GM18502 (cell line): ENCODE measurements at regions not wholly inside any gene's neighbourhood (a gene's known extent, or its start where the extent isn't known, plus 50 kb on each side); places are given as distances from the start of the nearest gene placed in this dataset.
"Not testable (repeated sequence)": the region's sequence is repeated elsewhere in the genome, so short reads cannot be mapped to it uniquely, and the experiment has no call there.

Experiments used
- ATAC-seq: cut with Tn5 transposase; IDR thresholded peaks from one replicate; pipeline ENCODE4 v1.9.1; 2021; ENCODE audit warnings: mild to moderate bottlenecking; ENCODE audit not compliant: unreplicated experiment, poor library complexity

DNA sequence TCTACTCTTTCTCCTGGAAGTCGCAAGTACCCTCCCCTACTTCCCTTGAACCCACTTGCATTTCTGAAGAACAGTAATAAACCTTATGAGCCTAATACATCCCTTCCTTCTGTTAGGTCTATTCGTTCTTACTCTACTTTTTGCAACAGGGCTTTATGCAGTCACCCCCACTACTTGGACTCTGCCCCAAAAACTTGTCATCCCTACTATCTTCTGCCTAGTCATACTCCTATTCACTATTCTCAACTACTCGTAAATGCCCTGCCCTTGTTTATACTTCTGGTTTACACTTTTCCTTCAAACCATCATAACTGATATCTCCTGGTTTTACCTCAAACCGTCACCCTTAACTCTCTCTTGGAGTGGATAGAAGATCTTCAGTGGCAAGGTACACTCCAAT lies 55.2 kb upstream of the SLIT2 start:
- no peak for ATAC-seq

DNA sequence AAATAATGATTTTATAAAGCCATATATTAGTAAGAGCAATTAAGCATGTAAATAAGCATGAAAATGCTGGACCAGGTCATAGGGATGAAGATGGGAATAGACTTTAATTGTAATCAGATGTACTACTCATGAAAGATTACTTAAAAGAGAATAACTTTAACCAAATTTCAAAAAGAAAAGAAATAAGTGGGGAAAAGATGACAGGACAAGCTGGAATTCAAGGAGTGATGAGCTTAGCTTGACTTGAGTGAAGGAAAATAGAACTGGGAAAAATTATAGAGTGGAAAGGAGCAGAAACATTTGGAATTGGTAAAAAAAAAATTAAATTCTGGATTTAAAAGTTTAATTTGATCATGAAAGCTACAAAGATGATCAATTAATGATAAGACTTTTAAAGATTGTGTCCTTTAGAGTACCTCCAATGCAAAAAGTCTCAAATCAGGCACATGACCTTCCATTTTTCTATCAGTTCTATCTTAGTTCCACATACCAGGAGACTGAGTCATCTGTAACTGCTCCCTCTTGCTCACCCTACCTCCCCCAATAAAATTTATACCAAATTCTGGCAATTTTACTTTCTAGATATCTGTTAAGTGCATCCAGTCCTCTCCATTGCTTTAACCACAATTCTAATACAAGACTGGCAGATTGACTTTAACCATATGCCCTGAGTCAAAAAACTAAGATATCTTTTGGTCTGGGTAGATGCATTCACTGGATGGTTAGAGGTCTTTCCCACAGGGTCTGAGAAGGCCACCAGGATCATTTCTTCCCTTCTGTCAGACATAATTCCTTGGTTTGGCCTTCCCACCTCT lies 56.4 kb upstream of the SLIT2 start:
- no peak for ATAC-seq

- no peak for ATAC-seq
Observed at GRCh38 chr4:20194123-20195013, 57.3 kb upstream of the SLIT2 start.

DNA sequence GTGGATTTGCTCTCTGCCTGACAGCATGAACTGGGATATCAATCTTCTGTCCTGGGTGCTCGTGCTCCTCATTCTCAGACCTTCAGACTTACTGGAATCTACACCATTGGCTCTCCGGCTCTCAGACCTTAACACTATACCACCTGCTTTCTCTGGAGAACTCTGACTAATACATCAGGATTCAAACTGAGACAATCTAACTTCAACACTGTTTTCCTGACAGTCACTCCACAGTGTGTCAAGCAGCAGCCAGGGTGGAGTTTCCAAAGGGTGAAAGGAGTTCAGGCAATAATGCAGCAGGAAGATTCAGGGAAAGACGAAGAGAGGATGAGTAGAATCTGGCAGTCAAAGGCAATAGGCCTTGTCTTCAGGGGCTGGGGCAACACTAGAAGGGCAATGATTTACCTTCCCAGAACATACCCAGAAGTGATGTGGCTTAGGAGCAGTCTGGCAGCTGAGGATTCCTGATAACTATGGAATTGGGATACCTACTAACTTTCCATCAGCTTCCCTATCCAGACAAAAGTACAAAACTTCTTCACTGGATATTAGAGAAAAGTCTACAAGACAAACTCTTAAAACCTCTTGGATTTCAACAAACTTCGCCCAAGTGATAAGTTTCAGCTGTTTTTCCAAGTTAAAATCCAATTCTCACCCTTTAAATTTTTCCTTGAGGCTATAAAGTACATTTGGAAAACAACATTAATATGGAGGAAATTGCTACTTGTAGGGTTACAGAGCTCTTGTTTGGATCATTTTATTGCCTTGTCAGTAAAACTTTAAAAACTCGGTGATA lies 58.4 kb upstream of the SLIT2 start:
- no peak for ATAC-seq

- ATAC-seq, result no peak
Observed at GRCh38 chr4:20192736-20193135, 59.0 kb upstream of the SLIT2 start.

DNA sequence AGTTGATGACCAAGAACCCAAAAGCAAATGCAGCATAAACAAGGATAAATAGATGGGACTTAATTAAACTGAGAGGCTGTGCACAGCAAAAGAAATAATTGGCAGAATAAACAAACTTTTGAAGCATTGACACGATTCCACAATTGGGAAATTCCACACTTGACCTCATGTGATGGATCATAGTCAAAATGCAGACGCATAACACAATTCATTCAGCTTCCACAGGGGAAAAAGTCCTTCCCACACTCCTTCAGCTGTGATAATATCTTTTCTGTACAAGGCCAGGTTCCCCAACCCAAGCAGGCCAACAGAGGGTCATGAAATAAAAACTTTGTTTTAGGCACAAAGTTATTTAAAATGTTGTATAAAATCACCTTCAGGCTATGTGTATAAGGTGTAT lies 66.6 kb upstream of the SLIT2 start:
- no peak for ATAC-seq

DNA sequence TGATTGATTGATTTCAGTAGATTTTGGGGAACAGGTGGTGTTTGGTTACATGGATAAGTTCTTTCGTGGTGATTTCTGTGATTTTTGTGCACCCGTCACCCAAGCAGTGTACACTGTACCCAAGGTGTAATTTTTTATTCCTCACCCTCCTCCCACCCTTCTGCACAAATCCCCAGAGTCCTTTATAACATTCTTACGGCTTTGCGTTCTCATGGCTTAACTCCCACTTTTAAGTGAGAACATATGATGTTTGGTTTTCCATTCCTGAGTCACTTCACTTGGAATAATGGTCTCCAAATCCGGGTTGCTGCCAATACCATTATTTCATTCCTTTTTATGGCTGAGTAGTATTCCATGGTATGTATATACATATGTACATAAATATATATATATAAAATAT lies 68.6 kb upstream of the SLIT2 start:
- ATAC-seq, result not testable (repeated sequence)

DNA sequence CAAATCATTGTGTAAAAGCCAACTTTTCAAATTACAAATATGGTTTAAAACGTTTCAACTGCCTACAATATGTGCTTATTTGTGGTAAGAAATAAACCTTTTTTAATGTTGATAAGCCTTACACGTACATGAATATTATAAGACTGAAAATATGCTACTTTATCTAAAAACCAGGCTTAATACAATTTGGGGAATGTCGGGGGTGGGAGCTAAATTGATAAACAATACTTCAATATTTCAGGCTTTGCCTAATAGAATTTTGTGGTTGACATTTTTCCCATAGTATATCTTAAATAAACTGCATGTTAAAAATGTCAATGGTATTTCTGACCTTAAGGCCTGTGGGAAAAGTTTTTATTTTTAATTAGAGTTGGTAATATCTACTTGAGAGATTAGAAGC lies 69.8 kb upstream of the SLIT2 start:
- ATAC-seq, result no peak

DNA sequence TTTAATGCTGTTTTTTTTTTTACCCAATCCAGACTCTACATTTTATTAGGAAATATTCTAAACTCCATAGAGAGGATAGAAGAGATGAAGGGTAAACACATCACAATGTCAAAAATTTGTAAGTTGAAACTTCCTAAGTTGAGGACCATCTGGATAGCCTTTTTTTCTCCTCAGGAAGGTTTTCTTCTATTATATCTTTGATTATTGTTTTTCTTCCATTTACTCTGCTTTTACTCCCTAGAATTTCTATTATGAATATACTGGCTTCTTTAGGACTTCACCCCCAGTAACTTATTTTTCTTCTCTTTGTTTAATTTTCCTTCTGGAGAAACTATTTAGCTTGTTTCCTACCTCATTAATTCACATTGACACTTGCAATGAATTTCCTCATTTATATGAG lies 71.2 kb upstream of the SLIT2 start:
- no peak for ATAC-seq

GRCh38 chr4:20178902-20179576 lies 72.7 kb upstream of the SLIT2 start:
- ATAC-seq, result no peak

GRCh38 chr4:20176881-20177280 lies 74.8 kb upstream of the SLIT2 start:
- no peak for ATAC-seq

DNA sequence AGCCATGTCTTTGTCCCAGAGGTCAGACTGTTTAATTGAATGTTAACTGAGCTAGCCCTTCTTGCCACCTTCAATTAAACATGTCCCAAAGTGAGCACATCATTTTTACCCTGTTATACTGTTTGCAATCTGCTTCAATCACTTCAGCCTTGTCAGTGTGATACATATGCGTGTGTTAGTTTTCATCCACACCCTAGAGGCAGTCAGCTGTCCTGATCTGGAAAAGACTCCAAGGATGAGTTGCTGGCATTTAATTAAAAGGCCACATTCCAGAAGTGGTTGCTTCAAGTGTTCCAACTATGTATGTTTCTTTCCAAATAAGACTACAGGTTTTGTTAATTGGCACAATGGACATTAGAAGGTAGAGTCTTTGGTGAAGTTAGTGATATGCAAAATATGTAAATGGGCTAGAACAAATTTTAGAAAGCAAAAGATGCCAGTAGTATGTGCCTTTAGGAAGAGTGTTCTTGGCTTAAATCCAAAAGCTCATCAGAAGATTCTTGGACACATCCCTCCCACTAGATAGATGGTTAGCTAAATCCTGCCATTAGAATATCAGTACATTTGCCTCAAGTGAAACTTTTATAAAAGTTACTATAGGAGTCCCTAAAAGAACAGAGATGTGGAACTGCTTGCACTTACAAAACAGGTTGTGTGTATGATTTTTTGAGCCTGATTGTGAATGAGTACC lies 79.5 kb upstream of the SLIT2 start:
- no peak for ATAC-seq

DNA sequence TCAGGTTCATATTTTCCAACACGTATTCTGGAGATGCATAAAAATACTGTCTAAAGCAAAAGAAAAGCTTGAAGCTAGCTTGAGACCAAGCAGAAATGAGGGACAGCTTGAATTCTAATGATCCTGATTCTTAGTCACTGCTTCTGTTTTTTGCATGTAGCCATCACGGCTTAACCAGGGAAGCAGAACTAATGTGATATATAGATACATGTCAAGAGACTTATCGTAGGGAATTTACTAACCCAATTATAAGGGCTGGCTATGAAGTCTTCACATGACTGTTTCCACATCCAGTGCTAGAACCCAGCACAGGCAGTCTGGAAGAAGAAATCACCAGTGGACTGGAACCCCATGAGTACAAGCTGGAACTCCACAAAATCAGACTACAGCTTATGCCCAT lies 85.2 kb upstream of the SLIT2 start:
- no peak for ATAC-seq

GRCh38 chr4:20159516-20159915 lies 92.2 kb upstream of the SLIT2 start:
- ATAC-seq, result no peak

- no peak for ATAC-seq
Observed at GRCh38 chr4:20158195-20158594, 93.5 kb upstream of the SLIT2 start.

DNA sequence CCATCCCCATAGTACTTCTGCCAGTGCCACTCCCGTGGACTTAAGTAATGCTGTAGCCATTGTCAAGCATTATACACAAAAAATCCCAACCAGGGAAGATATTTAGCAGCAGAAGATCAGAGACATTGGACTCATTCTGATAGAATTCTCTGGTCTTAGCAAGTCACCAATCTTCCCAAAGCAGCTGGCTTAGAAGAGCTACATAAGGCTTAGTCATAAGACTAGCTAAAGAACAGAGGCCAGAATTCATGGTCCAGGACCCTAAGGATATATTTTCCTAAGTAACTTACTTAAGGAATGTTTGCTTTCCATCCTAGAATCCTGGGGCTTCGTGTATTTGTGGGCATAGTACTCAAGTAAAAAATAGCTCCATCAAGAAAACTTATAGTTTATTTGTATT lies 100.3 kb upstream of the SLIT2 start:
- ATAC-seq, result no peak

GRCh38 chr4:20149143-20149542 lies 102.6 kb upstream of the SLIT2 start:
- not testable (repeated sequence) for ATAC-seq

DNA sequence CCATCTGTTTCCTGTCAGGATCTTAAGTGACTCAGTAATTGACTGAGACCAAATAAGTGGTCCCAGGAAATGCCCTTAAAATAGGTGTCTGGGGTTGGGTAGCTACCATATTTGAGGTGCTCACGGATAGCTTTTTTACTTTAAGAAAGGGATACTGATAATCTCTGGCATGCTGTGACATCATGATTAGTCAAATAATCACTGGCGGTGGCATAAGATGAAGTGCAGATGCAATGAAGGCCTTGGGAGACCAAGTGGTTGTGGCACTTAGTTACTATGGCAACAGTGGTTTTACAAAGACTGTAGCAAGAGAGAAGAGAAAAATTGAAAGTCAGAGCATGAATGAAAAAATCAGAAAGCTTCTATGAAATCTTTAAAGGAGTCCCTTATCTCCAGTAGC lies 114.5 kb upstream of the SLIT2 start:
- ATAC-seq, result no peak

- no peak for ATAC-seq
Observed at GRCh38 chr4:20127626-20128025, 124.1 kb upstream of the SLIT2 start.

GRCh38 chr4:20126906-20127305 lies 124.8 kb upstream of the SLIT2 start:
- no peak for ATAC-seq
